HCT116 (cell line): ENCODE measurements at regions not wholly inside any gene's neighbourhood (a gene's known extent, or its start where the extent isn't known, plus 50 kb on each side); places are given as distances from the start of the nearest gene placed in this dataset.

Source experiments
- ATAC-seq: fragments of 200-7000 bp; cut with Tn5 transposase; 2 replicates; pipeline ENCODE4 v1.9.1; 2020; ENCODE audit warnings: mild to moderate bottlenecking, moderate library complexity
- BruUV-seq: library from RNA; stranded (reverse); fragments of 400-500 nt; replicated peaks from 2 replicates; lab custom pipeline; 2021; lab: Mats Ljungman, UMichigan
- CTCF ChIA-PET: fragments of 300-600 bp; sonication (Branson Sonifier 250); formaldehyde crosslinking; loops from one replicate; lab custom pipeline; 2021; ENCODE audit warnings: antibody characterized with exemption; lab: Charles Lee
- POLR2A ChIA-PET: fragments of 300-600, 350-600 bp; sonication (Branson Sonifier 250); formaldehyde crosslinking; loops from one replicate; lab custom pipeline; 2021; ENCODE audit warnings: antibody characterized with exemption; lab: Charles Lee
- RAD21 ChIA-PET, 2 experiments: fragments of 300-600 bp; sonication (Branson Sonifier 250); formaldehyde crosslinking; loops; one replicate each; lab custom pipeline; 2023; ENCODE audit warnings: low total read pairs in 2 of 2; ENCODE audit not compliant: uncharacterized antibody in 2 of 2, unreplicated experiment in 2 of 2, low non-redundant PET in 1 of 2; lab: Charles Lee
- DNase-seq: peaks from one replicate; pipeline ENCODE4 v3.0.0-alpha.2; 2010; ENCODE audit warnings: low read depth, low spot score
- H2AFZ ChIP-seq: fragments of 200-600 bp; shearing (Covaris generic), sonication (generic); 2 replicates; pipeline ENCODE4 v1.6.1; 2017; ENCODE audit warnings: low read depth, mixed run types, mixed read lengths, antibody characterized with exemption, low read length; ENCODE audit not compliant: poor library complexity, severe bottlenecking
- H3K27ac ChIP-seq: 2 replicates; pipeline ENCODE4 v1.5.1; 2012; ENCODE audit warnings: low read depth, low read length
- H3K27me3 ChIP-seq: fragments of 200-600 bp; sonication (generic); 2 replicates; pipeline ENCODE4 v1.6.1; 2016; ENCODE audit warnings: mixed run types, low read length, mixed read lengths; ENCODE audit not compliant: insufficient read depth
- H3K36me3 ChIP-seq, 2 experiments: fragments of 200-500 bp in 1 of 2; fragments of 200-600 bp in 1 of 2; sonication (Bioruptor generic) in 1 of 2; sonication (generic) in 1 of 2; 2 replicates each; pipeline versions ENCODE4 v1.5.1 to v1.6.1; 2014 to 2016; ENCODE audit warnings: low read length in 2 of 2, inconsistent platforms in 1 of 2, mixed read lengths in 1 of 2, mixed run types in 1 of 2; ENCODE audit not compliant: insufficient read depth in 2 of 2, control insufficient read depth in 1 of 2
- H3K4me1 ChIP-seq, 2 experiments: fragments of 200-600 bp in 1 of 2; sonication (generic) in 1 of 2; 2 replicates each; pipeline versions ENCODE4 v1.5.1 to v1.6.1; 2012 to 2017; ENCODE audit warnings: low read length in 2 of 2, inconsistent platforms in 1 of 2, mild to moderate bottlenecking in 1 of 2, mixed read lengths in 1 of 2, mixed run types in 1 of 2, moderate library complexity in 1 of 2; ENCODE audit not compliant: insufficient read depth in 2 of 2, control insufficient read depth in 1 of 2
- H3K4me2 ChIP-seq: fragments of 200-600 bp; sonication (generic); 2 replicates; pipeline ENCODE4 v1.6.1; 2017; ENCODE audit warnings: mixed run types, low read length, mixed read lengths
- H3K4me3 ChIP-seq, 2 experiments: fragments of 200-600 bp in 1 of 2; sonication (generic) in 1 of 2; replicated peaks in 1 of 2; 2 replicates each; pipeline ENCODE4 v1.5.1; 2011 to 2016; ENCODE audit warnings: low read length in 2 of 2, control low read depth in 1 of 2, low read depth in 1 of 2, mild to moderate bottlenecking in 1 of 2, mixed read lengths in 1 of 2, mixed run types in 1 of 2
- H3K79me2 ChIP-seq: fragments of 200-600 bp; sonication (generic); 2 replicates; pipeline ENCODE4 v1.6.1; 2017; ENCODE audit warnings: mild to moderate bottlenecking, mixed run types, low read length, moderate library complexity, mixed read lengths; ENCODE audit not compliant: insufficient read depth
- H3K9ac ChIP-seq: fragments of 200-600 bp; sonication (generic); 2 replicates; pipeline ENCODE4 v1.6.1; 2016; ENCODE audit warnings: low read length, mixed read lengths
- H3K9me2 ChIP-seq: fragments of 200-600 bp; sonication (generic), shearing (Covaris generic); 2 replicates; pipeline ENCODE4 v1.6.1; 2017; ENCODE audit warnings: mixed run types, mild to moderate bottlenecking, moderate library complexity; ENCODE audit not compliant: insufficient read depth
- H3K9me3 ChIP-seq, 2 experiments: fragments of 200-500 bp in 1 of 2; fragments of 200-600 bp in 1 of 2; sonication (Bioruptor generic) in 1 of 2; sonication (generic) in 1 of 2; 2 replicates each; pipeline ENCODE4 v1.6.1; 2014 to 2017; ENCODE audit warnings: low read length in 2 of 2, mixed read lengths in 2 of 2, inconsistent platforms in 1 of 2, low read depth in 1 of 2, mild to moderate bottlenecking in 1 of 2, mixed run types in 1 of 2, moderate library complexity in 1 of 2; ENCODE audit not compliant: control insufficient read depth in 1 of 2, insufficient read depth in 1 of 2
- H4K20me1 ChIP-seq: fragments of 200-600 bp; sonication (generic), shearing (Covaris generic); 2 replicates; pipeline ENCODE4 v1.6.1; 2017; ENCODE audit warnings: mixed run types, mild to moderate bottlenecking, moderate library complexity; ENCODE audit not compliant: insufficient read depth
- ATF3 ChIP-seq: IDR thresholded peaks from 2 replicates; pipeline ENCODE4 v1.6.1; 2012
- CBX3 ChIP-seq: IDR thresholded peaks from 2 replicates; pipeline ENCODE4 v1.6.1; 2012; ENCODE audit warnings: low read depth
- EGR1 ChIP-seq: IDR thresholded peaks from 2 replicates; pipeline ENCODE4 v1.6.1; 2012; ENCODE audit warnings: low read depth
- EZH2 ChIP-seq: fragments of 200-600 bp; sonication (generic); IDR thresholded peaks from 2 replicates; pipeline ENCODE4 v1.6.1; 2017; ENCODE audit warnings: antibody characterized with exemption, mixed run types
- EZH2phosphoT487 ChIP-seq: fragments of 200-600 bp; IDR thresholded peaks from 2 replicates; pipeline ENCODE4 v1.6.1; 2018; ENCODE audit warnings: antibody characterized with exemption, borderline replicate concordance
- FOSL1 ChIP-seq: IDR thresholded peaks from 2 replicates; pipeline ENCODE4 v1.6.1; 2012; ENCODE audit warnings: low read depth
- JUND ChIP-seq: IDR thresholded peaks from 2 replicates; pipeline ENCODE4 v1.6.1; 2012
- MAX ChIP-seq: IDR thresholded peaks from 2 replicates; pipeline ENCODE4 v1.6.1; 2012
- POLR2A ChIP-seq: IDR thresholded peaks from 2 replicates; pipeline ENCODE4 v1.7.0; 2011; ENCODE audit warnings: borderline replicate concordance; ENCODE audit not compliant: insufficient read depth, insufficient read length; ENCODE audit errors: extremely low read depth
- POLR2AphosphoS5 ChIP-seq: IDR thresholded peaks from 2 replicates; pipeline ENCODE4 v1.6.1; 2011; ENCODE audit warnings: mild to moderate bottlenecking, low read depth, low read length, moderate library complexity
- RAD21 ChIP-seq: IDR thresholded peaks from 2 replicates; pipeline ENCODE4 v1.6.1; 2012; ENCODE audit warnings: low read depth, mild to moderate bottlenecking
- REST ChIP-seq: IDR thresholded peaks from 2 replicates; pipeline ENCODE4 v1.6.1; 2012; ENCODE audit warnings: low read depth
- SP1 ChIP-seq: IDR thresholded peaks from 2 replicates; pipeline ENCODE4 v1.6.1; 2012; ENCODE audit warnings: low read depth
- SRF ChIP-seq: IDR thresholded peaks from 2 replicates; pipeline ENCODE4 v1.6.1; 2012; ENCODE audit warnings: low read depth
- TCF7L2 ChIP-seq: IDR thresholded peaks from 2 replicates; pipeline ENCODE4 v1.7.0; 2011; ENCODE audit warnings: borderline replicate concordance, inconsistent platforms; ENCODE audit not compliant: insufficient read depth, insufficient read length; ENCODE audit errors: extremely low read depth
- ZBTB33 ChIP-seq: IDR thresholded peaks from 2 replicates; pipeline ENCODE4 v1.6.1; 2011; ENCODE audit warnings: mild to moderate bottlenecking, low read length, moderate library complexity; ENCODE audit not compliant: insufficient replicate concordance; ENCODE audit errors: extremely low read depth
- ZFX ChIP-seq: fragments of 450-650 bp; IDR thresholded peaks from 2 replicates; pipeline ENCODE4 v1.6.1; 2017
- ZNF274 ChIP-seq: fragments of 200-500 bp; sonication (Bioruptor generic); IDR thresholded peaks from 2 replicates; pipeline ENCODE4 v1.6.1; 2014; ENCODE audit warnings: mild to moderate bottlenecking, low read depth, low read length, inconsistent platforms
- intact Hi-C: fragments of 100-400 bp; cut with micrococcal nuclease; formaldehyde crosslinking; loops from 2 replicates; pipeline ENCODE4 v1.10.0; 2022

- H3K4me2 ChIP-seq = no peak overlapping the region
- ChIA-PET CTCF (no interaction called here), POLR2A (no interaction called here), RAD21 (no interaction called here)
- no TSS peak for BruUV-seq
- no peak overlapping the region for H3K27ac ChIP-seq
- no peaks in the 10 kb centered on the region for H3K36me3 ChIP-seq
- no peaks in the 10 kb centered on the region for H3K9me2 ChIP-seq
- no peak for ATAC-seq
- H4K20me1 ChIP-seq = no peaks in the 10 kb centered on the region
- TF ChIP-seq EZH2 = no peak
- no peak for DNase-seq
- H2AFZ ChIP-seq = no peak overlapping the region
- no peak overlapping the region for H3K4me3 ChIP-seq
- H3K27me3 ChIP-seq = no peaks in the 10 kb centered on the region
- intact Hi-C loops = no loop called here
- H3K79me2 ChIP-seq = no peaks in the 10 kb centered on the region
- no peak overlapping the region for H3K9ac ChIP-seq
- no peaks in the 10 kb centered on the region for H3K4me1 ChIP-seq
- no peaks in the 10 kb centered on the region for H3K9me3 ChIP-seq
These were observed 78.3 kb downstream of the HHEX start for GRCh38 chr10:92768104-92768503.

GRCh38 chr10:92773776-92774175, 74.5 kb upstream of the EXOC6 start:
- Histone ChIP-seq H2AFZ (no peak overlapping the region), H3K79me2 (no peaks in the 10 kb centered on the region), H3K4me2 (no peak overlapping the region), H3K9ac (no peak overlapping the region), H3K4me3 (no peak overlapping the region), H3K27ac (no peak overlapping the region), H4K20me1 (no peaks in the 10 kb centered on the region), H3K36me3 (no peaks in the 10 kb centered on the region), H3K9me3 (no peaks in the 10 kb centered on the region), H3K4me1 (no peaks in the 10 kb centered on the region), H3K27me3 (no peaks in the 10 kb centered on the region), H3K9me2 (no peaks in the 10 kb centered on the region)
- DNase-seq = no peak
- POLR2A ChIA-PET = no interaction called here
- ATAC-seq = no peak
- CTCF ChIA-PET = no interaction called here
- RAD21 ChIA-PET = no interaction called here
- TF ChIP-seq POLR2AphosphoS5 = no peak
- no peak for TF ChIP-seq RAD21
- no peak for TF ChIP-seq EGR1
- no peak for TF ChIP-seq TCF7L2
- TF ChIP-seq FOSL1 = no peak
- no peak for TF ChIP-seq SP1
- no peak for TF ChIP-seq MAX
- no peak for TF ChIP-seq JUND
- no peak for TF ChIP-seq EZH2phosphoT487
- no peak for TF ChIP-seq ZNF274
- TF ChIP-seq ATF3 = no peak
- no peak for TF ChIP-seq POLR2A
- no peak for TF ChIP-seq REST
- TF ChIP-seq SRF = no peak
- no peak for TF ChIP-seq ZBTB33
- no peak for TF ChIP-seq ZFX
- TF ChIP-seq CBX3 = no peak
- intact Hi-C loops = no loop called here
- BruUV-seq = no TSS peak
